CD14-positive monocyte (primary cell): ENCODE measurements at regions not wholly inside any gene's neighbourhood (a gene's known extent, or its start where the extent isn't known, plus 50 kb on each side); places are given as distances from the start of the nearest gene placed in this dataset.

Experiments used
- DNase-seq, 3 donors: peaks; one replicate each; pipeline ENCODE4 v3.0.0-alpha.2; 2011 to 2022
- H2AFZ ChIP-seq: 2 replicates; pipeline ENCODE4 v1.6.0; 2012; ENCODE audit warnings: mild to moderate bottlenecking, low read depth, low read length, inconsistent platforms; ENCODE audit not compliant: insufficient read depth, poor library complexity, severe bottlenecking
- H3K27ac ChIP-seq, 2 donors: 1 replicate in 1 of 2; 2 replicates in 1 of 2; pipeline ENCODE4 v1.5.1; 2012 to 2013; ENCODE audit warnings: low read length in 2 of 2, control low read depth in 1 of 2, inconsistent platforms in 1 of 2, low read depth in 1 of 2, mild to moderate bottlenecking in 1 of 2
- H3K27me3 ChIP-seq, 2 donors: one replicate each; pipeline versions ENCODE4 v1.6.0 to v1.6.1; 2011 to 2013; ENCODE audit warnings: low read length in 2 of 2; ENCODE audit not compliant: control insufficient read depth in 2 of 2, insufficient read depth in 2 of 2
- H3K36me3 ChIP-seq, 2 donors: replicated peaks in 1 of 2; 1 replicate in 1 of 2; 2 replicates in 1 of 2; pipeline versions ENCODE4 v1.5.1 to v1.6.1; 2012 to 2013; ENCODE audit warnings: low read length in 2 of 2, control low read depth in 1 of 2, inconsistent platforms in 1 of 2, mild to moderate bottlenecking in 1 of 2; ENCODE audit not compliant: insufficient read depth in 2 of 2, control insufficient read depth in 1 of 2
- H3K4me1 ChIP-seq, 2 donors: 1 replicate in 1 of 2; 2 replicates in 1 of 2; pipeline versions ENCODE4 v1.5.1 to v1.6.1; 2012 to 2013; ENCODE audit warnings: low read length in 2 of 2, control low read depth in 1 of 2, inconsistent platforms in 1 of 2, mild to moderate bottlenecking in 1 of 2, moderate library complexity in 1 of 2; ENCODE audit not compliant: insufficient read depth in 2 of 2, control insufficient read depth in 1 of 2
- H3K4me2 ChIP-seq: replicated peaks from 2 replicates; pipeline ENCODE3; 2012; ENCODE audit warnings: low read length, moderate library complexity, mild to moderate bottlenecking; ENCODE audit not compliant: poor library complexity, severe bottlenecking; ENCODE audit errors: extremely low read depth
- H3K4me3 ChIP-seq, 3 experiments: fragments of 200-600 bp in 1 of 3; sonication (generic) in 1 of 3; replicated peaks in 1 of 3; 1 replicate in 2 of 3; 2 replicates in 1 of 3; pipeline ENCODE4 v1.5.1; 2011 to 2013; ENCODE audit warnings: low read length in 3 of 3, mild to moderate bottlenecking in 3 of 3, control low read depth in 2 of 3, low read depth in 2 of 3, inconsistent platforms in 1 of 3, moderate library complexity in 1 of 3
- H3K79me2 ChIP-seq: 2 replicates; pipeline ENCODE4 v1.6.0; 2012; ENCODE audit warnings: mild to moderate bottlenecking, control low read depth, inconsistent platforms, low read length, moderate library complexity; ENCODE audit not compliant: insufficient read depth
- H3K9ac ChIP-seq: 2 replicates; pipeline ENCODE4 v1.6.0; 2017; ENCODE audit warnings: low read length, mild to moderate bottlenecking; ENCODE audit not compliant: insufficient read depth, poor library complexity, severe bottlenecking
- H3K9me3 ChIP-seq, 2 donors: replicated peaks in 1 of 2; 1 replicate in 1 of 2; 2 replicates in 1 of 2; pipeline versions ENCODE4 v1.5.1 to v1.6.1; 2012 to 2013; ENCODE audit warnings: low read length in 2 of 2, control low read depth in 1 of 2; ENCODE audit not compliant: control insufficient read depth in 1 of 2, insufficient read depth in 1 of 2
- H4K20me1 ChIP-seq: 2 replicates; pipeline ENCODE4 v1.6.0; 2012; ENCODE audit warnings: mild to moderate bottlenecking, low read length, control low read depth, moderate library complexity; ENCODE audit not compliant: insufficient read depth
- H3K27ac Mint-ChIP-seq, 7 donors: one replicate each; pipeline ENCODE4 v1.8.0; 2020; ENCODE audit warnings: mild to moderate bottlenecking in 7 of 7, mixed read lengths in 7 of 7, moderate library complexity in 6 of 7, inconsistent platforms in 2 of 7
- H3K27me3 Mint-ChIP-seq, 3 donors: one replicate each; pipeline ENCODE4 v1.8.0; 2021 to 2022; ENCODE audit warnings: low read depth in 3 of 3, mild to moderate bottlenecking in 3 of 3, mixed read lengths in 3 of 3, moderate library complexity in 3 of 3, inconsistent platforms in 1 of 3
- H3K36me3 Mint-ChIP-seq, 2 donors: one replicate each; pipeline ENCODE4 v1.8.0; 2020; ENCODE audit warnings: mixed read lengths in 2 of 2, inconsistent platforms in 1 of 2, mild to moderate bottlenecking in 1 of 2
- H3K4me1 Mint-ChIP-seq: one replicate; pipeline ENCODE4 v1.8.0; 2020; ENCODE audit warnings: mild to moderate bottlenecking, mixed read lengths
- H3K4me3 Mint-ChIP-seq, 2 donors: one replicate each; pipeline ENCODE4 v1.8.0; 2020; ENCODE audit warnings: mild to moderate bottlenecking in 2 of 2, mixed read lengths in 2 of 2, moderate library complexity in 1 of 2
- H3K9me3 Mint-ChIP-seq, 7 donors: one replicate each; pipeline ENCODE4 v1.8.0; 2020 to 2022; ENCODE audit warnings: mixed read lengths in 7 of 7, mild to moderate bottlenecking in 6 of 7, moderate library complexity in 6 of 7, inconsistent platforms in 2 of 7
- WGBS: methylation state at CpG from one replicate; pipeline ENCODE4 v1.1.5; 2013; ENCODE audit warnings: missing lambda C conversion rate; ENCODE audit not compliant: insufficient coverage; 5-methylcytosine and 5-hydroxymethylcytosine counted together
- intact Hi-C, 2 donors: fragments of 100-400 bp; cut with micrococcal nuclease; formaldehyde crosslinking; loops; one replicate each; pipeline versions ENCODE4 v1.15.0 to v1.15.1; 2023
- TF ChIP-seq, protein P1 (sequence below): fragments of 200-600 bp; IDR thresholded peaks from one replicate; pipeline ENCODE4 v1.8.0; 2022; ENCODE audit warnings: antibody characterized with exemption, mild to moderate bottlenecking

DNA sequence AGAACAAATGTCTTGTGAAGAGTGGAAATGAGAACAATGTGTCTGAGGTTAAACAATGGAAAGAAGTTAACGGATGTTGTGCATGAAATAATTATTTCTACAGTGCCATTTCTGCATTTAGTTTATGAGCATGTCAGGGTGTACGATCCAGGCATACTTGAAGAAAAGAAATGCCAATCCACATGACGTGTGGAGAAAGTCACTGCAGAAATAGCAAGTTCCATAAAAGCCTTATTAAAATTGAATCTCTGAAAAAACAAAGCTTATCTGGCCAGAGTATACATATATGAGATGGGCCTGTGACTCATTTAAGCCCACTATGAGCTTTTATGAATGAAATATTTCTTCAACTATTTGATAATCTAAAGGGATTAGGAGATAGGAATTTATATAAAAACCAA, 426.1 kb downstream of the EFNB2 start:
- H3K9me3 Mint-ChIP-seq = peaks cover 0 to 4% (median 2%) of the 10 kb centered on the region in 7 donors
- H3K27ac Mint-ChIP-seq = no peak overlapping the region
- Histone ChIP-seq H3K9me3 (peaks cover 0 to 2% of the 10 kb centered on the region in 2 donors), H3K27ac (no peak overlapping the region), H2AFZ (no peak overlapping the region), H3K79me2 (no peaks in the 10 kb centered on the region), H4K20me1 (no peaks in the 10 kb centered on the region), H3K36me3 (no peaks in the 10 kb centered on the region), H3K27me3 (no peaks in the 10 kb centered on the region), H3K9ac (no peak overlapping the region), H3K4me3 (no peak overlapping the region), H3K4me1 (no peaks in the 10 kb centered on the region), H3K4me2 (no peak overlapping the region)
- no peaks in the 10 kb centered on the region for H3K36me3 Mint-ChIP-seq
- 92% methylated on average over 2 of the region's 3 CpGs for WGBS
- no peaks in the 10 kb centered on the region for H3K4me1 Mint-ChIP-seq
- no peak overlapping the region for H3K4me3 Mint-ChIP-seq
- no peaks in the 10 kb centered on the region for H3K27me3 Mint-ChIP-seq
- intact Hi-C loops = no loop called here
- DNase-seq = no peak
- TF ChIP-seq, protein P1, sequence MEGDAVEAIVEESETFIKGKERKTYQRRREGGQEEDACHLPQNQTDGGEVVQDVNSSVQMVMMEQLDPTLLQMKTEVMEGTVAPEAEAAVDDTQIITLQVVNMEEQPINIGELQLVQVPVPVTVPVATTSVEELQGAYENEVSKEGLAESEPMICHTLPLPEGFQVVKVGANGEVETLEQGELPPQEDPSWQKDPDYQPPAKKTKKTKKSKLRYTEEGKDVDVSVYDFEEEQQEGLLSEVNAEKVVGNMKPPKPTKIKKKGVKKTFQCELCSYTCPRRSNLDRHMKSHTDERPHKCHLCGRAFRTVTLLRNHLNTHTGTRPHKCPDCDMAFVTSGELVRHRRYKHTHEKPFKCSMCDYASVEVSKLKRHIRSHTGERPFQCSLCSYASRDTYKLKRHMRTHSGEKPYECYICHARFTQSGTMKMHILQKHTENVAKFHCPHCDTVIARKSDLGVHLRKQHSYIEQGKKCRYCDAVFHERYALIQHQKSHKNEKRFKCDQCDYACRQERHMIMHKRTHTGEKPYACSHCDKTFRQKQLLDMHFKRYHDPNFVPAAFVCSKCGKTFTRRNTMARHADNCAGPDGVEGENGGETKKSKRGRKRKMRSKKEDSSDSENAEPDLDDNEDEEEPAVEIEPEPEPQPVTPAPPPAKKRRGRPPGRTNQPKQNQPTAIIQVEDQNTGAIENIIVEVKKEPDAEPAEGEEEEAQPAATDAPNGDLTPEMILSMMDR = no peak

DNA sequence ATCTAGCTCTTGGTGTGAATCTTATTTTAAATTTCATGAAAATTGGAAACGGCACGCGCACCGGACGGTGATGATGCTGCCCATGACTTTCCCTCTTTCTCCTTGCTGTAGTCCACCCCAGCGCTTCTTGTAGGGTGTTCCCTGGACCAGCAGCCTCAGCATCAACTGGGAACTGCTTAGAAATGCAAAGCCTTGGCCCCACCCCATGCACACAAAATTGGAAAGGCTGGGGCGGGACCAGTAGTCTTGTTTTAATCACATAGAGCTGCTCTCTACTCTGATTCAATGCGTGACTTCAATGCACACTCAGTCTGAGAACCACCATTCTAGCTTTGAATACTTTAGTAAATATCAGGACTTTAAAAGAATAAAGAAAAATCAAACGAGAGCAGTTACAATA, 427.1 kb downstream of the EFNB2 start:
- H3K4me1 ChIP-seq = no peaks in the 10 kb centered on the region
- intact Hi-C loops = no loop called here
- H3K4me3 ChIP-seq = no peak overlapping the region
- H3K79me2 ChIP-seq = no peaks in the 10 kb centered on the region
- no peak overlapping the region for H3K4me2 ChIP-seq
- H4K20me1 ChIP-seq = no peaks in the 10 kb centered on the region
- H3K4me1 Mint-ChIP-seq = no peaks in the 10 kb centered on the region
- DNase-seq = no peak
- TF ChIP-seq, protein P1 = no peak
- no peaks in the 10 kb centered on the region for H3K36me3 ChIP-seq
- peaks cover 0 to 10% (median 2%) of the 10 kb centered on the region in 7 donors for H3K9me3 Mint-ChIP-seq
- H2AFZ ChIP-seq = no peak overlapping the region
- peaks cover 0 to 3% of the 10 kb centered on the region in 2 donors for H3K9me3 ChIP-seq
- H3K27ac Mint-ChIP-seq = no peak overlapping the region
- H3K9ac ChIP-seq = no peak overlapping the region
- WGBS = 93% methylated on average over 2 of the region's 9 CpGs
- no peak overlapping the region for H3K4me3 Mint-ChIP-seq
- H3K36me3 Mint-ChIP-seq = no peaks in the 10 kb centered on the region
- no peak overlapping the region for H3K27ac ChIP-seq
- H3K27me3 Mint-ChIP-seq = no peaks in the 10 kb centered on the region
- no peaks in the 10 kb centered on the region for H3K27me3 ChIP-seq
